ENCODE measurements at regions not wholly inside any gene's neighbourhood (a gene's known extent, or its start where the extent isn't known, plus 50 kb on each side); places are given as distances from the start of the nearest gene placed in this dataset.

GRCh38 chr11:25377466-25377865 lies 880.6 kb downstream of the LUZP2 start:
- DNase-seq (ENCODE audit: low spot score), result no peak
- Histone ChIP-seq H3K4me1 (ENCODE audit: insufficient read depth) (no peaks in the 10 kb centered on the region), H4K20me1 (replicated peaks; ENCODE audit: insufficient read depth) (no peaks in the 10 kb centered on the region), H3K79me2 (replicated peaks; ENCODE audit: insufficient read depth) (no peaks in the 10 kb centered on the region), H3K27ac (ENCODE audit: low read depth) (no peak overlapping the region), H3K4me3 (no peak overlapping the region), H3K9me2 (ENCODE audit: insufficient read depth) (no peaks in the 10 kb centered on the region; the same call in 1 of the 2 replicates), H3K27me3 (ENCODE audit: insufficient read depth) (no peaks in the 10 kb centered on the region), H2AFZ (no peak overlapping the region), H3K4me2 (no peak overlapping the region), H3K36me3 (ENCODE audit: insufficient read depth) (no peaks in the 10 kb centered on the region), H3F3A (replicated peaks; ENCODE audit: low read depth) (no peaks in the 10 kb centered on the region)
- Mint-ChIP-seq H3K4me3 (no peak overlapping the region), H3K9me3 (no peaks in the 10 kb centered on the region; the same call in 2 of the 3 replicates), H3K36me3 (ENCODE audit: low read depth) (no peaks in the 10 kb centered on the region), H3K27me3 (ENCODE audit: insufficient read depth, low read depth, poor library complexity) (no peaks in the 10 kb centered on the region), H3K27ac (no peak overlapping the region), H3K4me1 (no peaks in the 10 kb centered on the region)
- ATAC-seq, result no peak
- TF ChIP-seq CREB1 (CRISPR knock-in tag; IDR thresholded peaks at IDR 0.05; ENCODE audit: low read depth), result no peak
- TF ChIP-seq ZNF462 (CRISPR knock-in tag; IDR thresholded peaks at IDR 0.05), result no peak
- no peak for TF ChIP-seq STAT1 (IDR thresholded peaks at IDR 0.05; ENCODE audit: unreplicated experiment)
- no peak for TF ChIP-seq ZNF114 (CRISPR knock-in tag; IDR thresholded peaks at IDR 0.05)
- TF ChIP-seq, protein P1, sequence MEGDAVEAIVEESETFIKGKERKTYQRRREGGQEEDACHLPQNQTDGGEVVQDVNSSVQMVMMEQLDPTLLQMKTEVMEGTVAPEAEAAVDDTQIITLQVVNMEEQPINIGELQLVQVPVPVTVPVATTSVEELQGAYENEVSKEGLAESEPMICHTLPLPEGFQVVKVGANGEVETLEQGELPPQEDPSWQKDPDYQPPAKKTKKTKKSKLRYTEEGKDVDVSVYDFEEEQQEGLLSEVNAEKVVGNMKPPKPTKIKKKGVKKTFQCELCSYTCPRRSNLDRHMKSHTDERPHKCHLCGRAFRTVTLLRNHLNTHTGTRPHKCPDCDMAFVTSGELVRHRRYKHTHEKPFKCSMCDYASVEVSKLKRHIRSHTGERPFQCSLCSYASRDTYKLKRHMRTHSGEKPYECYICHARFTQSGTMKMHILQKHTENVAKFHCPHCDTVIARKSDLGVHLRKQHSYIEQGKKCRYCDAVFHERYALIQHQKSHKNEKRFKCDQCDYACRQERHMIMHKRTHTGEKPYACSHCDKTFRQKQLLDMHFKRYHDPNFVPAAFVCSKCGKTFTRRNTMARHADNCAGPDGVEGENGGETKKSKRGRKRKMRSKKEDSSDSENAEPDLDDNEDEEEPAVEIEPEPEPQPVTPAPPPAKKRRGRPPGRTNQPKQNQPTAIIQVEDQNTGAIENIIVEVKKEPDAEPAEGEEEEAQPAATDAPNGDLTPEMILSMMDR (conservative IDR thresholded peaks at IDR 0.05; ENCODE audit: low read depth in 2 of 2), result no peak
- TF ChIP-seq JUNB (IDR thresholded peaks at IDR 0.05; ENCODE audit: unreplicated experiment), result no peak
- no peak for TF ChIP-seq NANOG (IDR thresholded peaks at IDR 0.05; ENCODE audit: borderline replicate concordance)
- no peak for TF ChIP-seq POLR2AphosphoS5 (IDR thresholded peaks at IDR 0.05; ENCODE audit: low read depth)
- TF ChIP-seq, protein P2, sequence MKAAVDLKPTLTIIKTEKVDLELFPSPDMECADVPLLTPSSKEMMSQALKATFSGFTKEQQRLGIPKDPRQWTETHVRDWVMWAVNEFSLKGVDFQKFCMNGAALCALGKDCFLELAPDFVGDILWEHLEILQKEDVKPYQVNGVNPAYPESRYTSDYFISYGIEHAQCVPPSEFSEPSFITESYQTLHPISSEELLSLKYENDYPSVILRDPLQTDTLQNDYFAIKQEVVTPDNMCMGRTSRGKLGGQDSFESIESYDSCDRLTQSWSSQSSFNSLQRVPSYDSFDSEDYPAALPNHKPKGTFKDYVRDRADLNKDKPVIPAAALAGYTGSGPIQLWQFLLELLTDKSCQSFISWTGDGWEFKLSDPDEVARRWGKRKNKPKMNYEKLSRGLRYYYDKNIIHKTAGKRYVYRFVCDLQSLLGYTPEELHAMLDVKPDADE (IDR thresholded peaks at IDR 0.05), result no peak
- TF ChIP-seq EZH2phosphoT487 (IDR thresholded peaks at IDR 0.05; ENCODE audit: unreplicated experiment), result no peak
- TF ChIP-seq ZNF331 (CRISPR knock-in tag; IDR thresholded peaks at IDR 0.05; ENCODE audit: low read depth), result no peak
- TF ChIP-seq REST (IDR thresholded peaks at IDR 0.05; ENCODE audit: unreplicated experiment), result no peak
- no peak for TF ChIP-seq EZH2 (IDR thresholded peaks at IDR 0.05; ENCODE audit: low read depth, unreplicated experiment)

Measured in GM23338 (cell line).